ENCODE measurements at regions not wholly inside any gene's neighbourhood (a gene's known extent, or its start where the extent isn't known, plus 50 kb on each side); places are given as distances from the start of the nearest gene placed in this dataset.

- TF ChIP-seq, protein P1, sequence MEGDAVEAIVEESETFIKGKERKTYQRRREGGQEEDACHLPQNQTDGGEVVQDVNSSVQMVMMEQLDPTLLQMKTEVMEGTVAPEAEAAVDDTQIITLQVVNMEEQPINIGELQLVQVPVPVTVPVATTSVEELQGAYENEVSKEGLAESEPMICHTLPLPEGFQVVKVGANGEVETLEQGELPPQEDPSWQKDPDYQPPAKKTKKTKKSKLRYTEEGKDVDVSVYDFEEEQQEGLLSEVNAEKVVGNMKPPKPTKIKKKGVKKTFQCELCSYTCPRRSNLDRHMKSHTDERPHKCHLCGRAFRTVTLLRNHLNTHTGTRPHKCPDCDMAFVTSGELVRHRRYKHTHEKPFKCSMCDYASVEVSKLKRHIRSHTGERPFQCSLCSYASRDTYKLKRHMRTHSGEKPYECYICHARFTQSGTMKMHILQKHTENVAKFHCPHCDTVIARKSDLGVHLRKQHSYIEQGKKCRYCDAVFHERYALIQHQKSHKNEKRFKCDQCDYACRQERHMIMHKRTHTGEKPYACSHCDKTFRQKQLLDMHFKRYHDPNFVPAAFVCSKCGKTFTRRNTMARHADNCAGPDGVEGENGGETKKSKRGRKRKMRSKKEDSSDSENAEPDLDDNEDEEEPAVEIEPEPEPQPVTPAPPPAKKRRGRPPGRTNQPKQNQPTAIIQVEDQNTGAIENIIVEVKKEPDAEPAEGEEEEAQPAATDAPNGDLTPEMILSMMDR (IDR thresholded peaks at IDR 0.05; ENCODE audit: poor library complexity), result no peak
- no peak for TF ChIP-seq EZH2 (IDR thresholded peaks at IDR 0.05; ENCODE audit: borderline replicate concordance)
- TF ChIP-seq EZH2phosphoT487 (IDR thresholded peaks at IDR 0.05; ENCODE audit: low read depth, severe bottlenecking, unreplicated experiment), result no peak
These were observed 590.4 kb downstream of the NXPH1 start for GRCh38 chr7:9023675-9024294.

Measured in hepatocyte (in vitro differentiated cells).